A673 (cell line): ENCODE measurements at regions not wholly inside any gene's neighbourhood (a gene's known extent, or its start where the extent isn't known, plus 50 kb on each side); places are given as distances from the start of the nearest gene placed in this dataset.

Source experiments
- CTCF ChIP-seq: fragments of 300-800, 200-600 bp; sonication (generic); conservative IDR thresholded peaks from 2 replicates; pipeline ENCODE4 v1.5.1; 2017; ENCODE audit warnings: low read depth, mild to moderate bottlenecking, antibody characterized with exemption, low read length, moderate library complexity, mixed read lengths
- EZH2 ChIP-seq: fragments of 200-600 bp; sonication (generic); IDR thresholded peaks from 2 replicates; pipeline ENCODE4 v1.6.1; 2017; ENCODE audit warnings: borderline replicate concordance, low read depth, mild to moderate bottlenecking, mixed read lengths, antibody characterized with exemption, low read length; ENCODE audit not compliant: poor library complexity, severe bottlenecking

DNA sequence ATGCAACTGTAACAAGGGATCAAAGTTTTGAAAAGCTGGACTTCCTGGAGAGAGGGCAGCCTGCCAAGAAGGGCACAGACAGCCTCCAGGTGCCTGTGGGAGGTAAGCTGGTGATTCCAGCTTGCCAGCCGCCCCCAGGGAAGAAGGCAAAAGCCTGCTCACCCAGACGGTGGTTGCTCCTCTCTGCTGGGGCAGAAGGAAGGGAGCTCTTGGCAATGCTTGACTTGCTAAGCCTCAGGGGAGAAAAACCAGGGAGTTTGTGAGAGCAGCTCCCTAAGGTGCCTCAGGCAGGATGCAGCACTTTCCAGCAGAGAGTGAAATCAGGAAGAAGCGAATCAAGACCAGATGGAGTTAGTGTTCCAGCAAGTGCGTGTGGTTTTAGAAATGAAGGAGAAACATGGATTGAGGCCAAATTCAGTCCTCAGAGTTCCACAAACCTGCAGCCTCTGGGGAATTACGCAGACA lies 553.6 kb downstream of the BUD13 start:
- TF ChIP-seq CTCF (no peak), EZH2 (no peak)
